Astrocyte (in vitro differentiated cells and primary cell): ENCODE measurements at regions not wholly inside any gene's neighbourhood (a gene's known extent, or its start where the extent isn't known, plus 50 kb on each side); places are given as distances from the start of the nearest gene placed in this dataset.

Experiments used
- CTCF ChIP-seq: IDR thresholded peaks from 2 replicates; pipeline ENCODE4 v1.5.1; 2011; ENCODE audit warnings: low read depth, mild to moderate bottlenecking, inconsistent platforms, low read length, moderate library complexity; ENCODE audit not compliant: insufficient read depth
- EZH2 ChIP-seq: IDR thresholded peaks from 2 replicates; pipeline ENCODE4 v1.6.1; 2012; ENCODE audit warnings: mild to moderate bottlenecking, low read length, inconsistent platforms; ENCODE audit not compliant: insufficient read depth

- TF ChIP-seq CTCF (no peak), EZH2 (no peak)
These were observed 145.0 kb downstream of the CCDC34 start for GRCh38 chr11:27217948-27218420.
